ENCODE measurements at regions not wholly inside any gene's neighbourhood (a gene's known extent, or its start where the extent isn't known, plus 50 kb on each side); places are given as distances from the start of the nearest gene placed in this dataset.
"Not testable (repeated sequence)": the region's sequence is repeated elsewhere in the genome, so short reads cannot be mapped to it uniquely, and the experiment has no call there.

- not testable (repeated sequence) for TF ChIP-seq EZH2 (IDR thresholded peaks at IDR 0.05; ENCODE audit: insufficient read depth, poor library complexity, severe bottlenecking); EZH2phosphoT487 (IDR thresholded peaks at IDR 0.05; ENCODE audit: insufficient read depth, low read depth)
These were observed 136.2 kb upstream of the TPTE start for GRCh38 chr21:10385202-10385601.
